NT2/D1 (cell line): ENCODE measurements at regions not wholly inside any gene's neighbourhood (a gene's known extent, or its start where the extent isn't known, plus 50 kb on each side); places are given as distances from the start of the nearest gene placed in this dataset.
A peak's percentile ranks its signal among the peaks of the same experiment; 100 is the strongest.

Experiments
- DNase-seq: peaks from one replicate; pipeline ENCODE4 v3.0.0-alpha.2; 2011; ENCODE audit warnings: low read depth, low spot score
- H3K27me3 ChIP-seq: 2 replicates; pipeline ENCODE4 v1.6.0; 2011; ENCODE audit warnings: mild to moderate bottlenecking; ENCODE audit not compliant: insufficient read length, insufficient read depth
- H3K36me3 ChIP-seq: 2 replicates; pipeline ENCODE4 v1.6.1; 2011; ENCODE audit warnings: mild to moderate bottlenecking, low read length, mixed read lengths; ENCODE audit not compliant: insufficient read depth, insufficient read length
- H3K4me1 ChIP-seq: 2 replicates; pipeline ENCODE4 v1.5.1; 2011; ENCODE audit not compliant: insufficient read depth, insufficient read length
- H3K4me3 ChIP-seq: 2 replicates; pipeline ENCODE4 v1.5.1; 2011; ENCODE audit warnings: low read depth; ENCODE audit not compliant: insufficient read length
- H3K9ac ChIP-seq: 2 replicates; pipeline ENCODE4 v1.6.0; 2011; ENCODE audit warnings: low read depth; ENCODE audit not compliant: insufficient read length
- H3K9me3 ChIP-seq: 2 replicates; pipeline ENCODE4 v1.5.1; 2011; ENCODE audit warnings: mild to moderate bottlenecking, low read length; ENCODE audit not compliant: insufficient read depth
- SUZ12 ChIP-seq: IDR thresholded peaks from 2 replicates; pipeline ENCODE4 v1.6.1; 2011; ENCODE audit not compliant: insufficient read length, insufficient read depth; ENCODE audit errors: extremely low read depth
- YY1 ChIP-seq: IDR thresholded peaks from 2 replicates; pipeline ENCODE4 v1.6.1; 2011; ENCODE audit not compliant: insufficient read length, insufficient read depth
- ZNF274 ChIP-seq: IDR thresholded peaks from 2 replicates; pipeline ENCODE4 v1.6.1; 2011; ENCODE audit warnings: mild to moderate bottlenecking, low read depth, low read length

- Histone ChIP-seq H3K27me3 (no peaks in the 10 kb centered on the region), H3K9ac (no peak overlapping the region), H3K36me3 (no peaks in the 10 kb centered on the region), H3K9me3 (no peaks in the 10 kb centered on the region; the same call in 1 of the 2 replicates), H3K4me3 (no peak overlapping the region), H3K4me1 (no peaks in the 10 kb centered on the region)
- DNase-seq: no peak
- no peak for TF ChIP-seq ZNF274
- TF ChIP-seq SUZ12: no peak
- TF ChIP-seq YY1: no peak
Observed at GRCh38 chr2:217443601-217444000, 559.2 kb downstream of the TNS1 start.

GRCh38 chr2:217440000-217440399 is 562.8 kb downstream of the TNS1 start:
- H3K9me3 ChIP-seq: no peaks in the 10 kb centered on the region
- H3K9ac ChIP-seq: no peak overlapping the region
- H3K36me3 ChIP-seq: no peaks in the 10 kb centered on the region
- no peak overlapping the region for H3K4me3 ChIP-seq
- no peaks in the 10 kb centered on the region for H3K4me1 ChIP-seq
- TF ChIP-seq ZNF274 (no peak), YY1 (no peak), SUZ12 (no peak)
- DNase-seq: no peak
- no peaks in the 10 kb centered on the region for H3K27me3 ChIP-seq

GRCh38 chr2:217438821-217439220 is 564.0 kb downstream of the TNS1 start:
- no peaks in the 10 kb centered on the region for H3K4me1 ChIP-seq
- H3K9me3 ChIP-seq: no peaks in the 10 kb centered on the region
- H3K27me3 ChIP-seq: no peaks in the 10 kb centered on the region
- H3K9ac ChIP-seq: no peak overlapping the region
- TF ChIP-seq SUZ12: no peak
- TF ChIP-seq YY1: no peak
- no peak for TF ChIP-seq ZNF274
- DNase-seq: no peak
- no peaks in the 10 kb centered on the region for H3K36me3 ChIP-seq
- H3K4me3 ChIP-seq: no peak overlapping the region

- no peaks in the 10 kb centered on the region for H3K36me3 ChIP-seq
- H3K4me3 ChIP-seq: no peak overlapping the region
- TF ChIP-seq ZNF274 (no peak), YY1 (no peak), SUZ12 (no peak)
- peaks cover 2% of the 10 kb centered on the region for H3K4me1 ChIP-seq
- H3K9me3 ChIP-seq: no peaks in the 10 kb centered on the region
- no peaks in the 10 kb centered on the region for H3K27me3 ChIP-seq
- DNase-seq: no peak
- H3K9ac ChIP-seq: no peak overlapping the region
Observed at GRCh38 chr2:217438136-217438535, 564.7 kb downstream of the TNS1 start.

GRCh38 chr2:217437290-217437870 is 565.4 kb downstream of the TNS1 start:
- Histone ChIP-seq H3K27me3 (no peaks in the 10 kb centered on the region), H3K4me3 (no peak overlapping the region), H3K4me1 (peaks cover 2% of the 10 kb centered on the region), H3K9ac (no peak overlapping the region), H3K36me3 (no peaks in the 10 kb centered on the region), H3K9me3 (no peaks in the 10 kb centered on the region)
- no peak for TF ChIP-seq SUZ12
- TF ChIP-seq ZNF274: no peak
- no peak for TF ChIP-seq YY1
- DNase-seq: no peak

- Histone ChIP-seq H3K4me3 (no peak overlapping the region), H3K9ac (no peak overlapping the region), H3K36me3 (no peaks in the 10 kb centered on the region), H3K9me3 (no peaks in the 10 kb centered on the region), H3K27me3 (no peaks in the 10 kb centered on the region), H3K4me1 (peaks cover 2% of the 10 kb centered on the region)
- DNase-seq: no peak
- TF ChIP-seq SUZ12 (no peak), YY1 (no peak), ZNF274 (no peak)
Observed at GRCh38 chr2:217436386-217436785, 566.4 kb downstream of the TNS1 start.

- H3K9ac ChIP-seq: peak overlapping the region; percentile 1
Observed at GRCh38 chr2:217434180-217434975, 568.4 kb downstream of the TNS1 start.

More at GRCh38 chr2:217434180-217434975, 568.4 kb downstream of the TNS1 start:
- Histone ChIP-seq H3K4me1 (peaks cover 2% of the 10 kb centered on the region), H3K36me3 (no peaks in the 10 kb centered on the region), H3K27me3 (no peaks in the 10 kb centered on the region), H3K4me3 (no peak overlapping the region), H3K9me3 (no peaks in the 10 kb centered on the region)
- TF ChIP-seq SUZ12: no peak
- TF ChIP-seq ZNF274: no peak
- no peak for TF ChIP-seq YY1
- peak; percentile 75 for DNase-seq
